NCI-H524 treated with DMSO at 0.1 percent for 48 hours (cell line): ENCODE measurements at regions not wholly inside any gene's neighbourhood (a gene's known extent, or its start where the extent isn't known, plus 50 kb on each side); places are given as distances from the start of the nearest gene placed in this dataset.
"Not testable (repeated sequence)": the region's sequence is repeated elsewhere in the genome, so short reads cannot be mapped to it uniquely, and the experiment has no call there.

Source experiments
- DNase-seq: peaks from one replicate; lab custom pipeline; 2025; lab: John Stamatoyannopoulos, UW

DNA sequence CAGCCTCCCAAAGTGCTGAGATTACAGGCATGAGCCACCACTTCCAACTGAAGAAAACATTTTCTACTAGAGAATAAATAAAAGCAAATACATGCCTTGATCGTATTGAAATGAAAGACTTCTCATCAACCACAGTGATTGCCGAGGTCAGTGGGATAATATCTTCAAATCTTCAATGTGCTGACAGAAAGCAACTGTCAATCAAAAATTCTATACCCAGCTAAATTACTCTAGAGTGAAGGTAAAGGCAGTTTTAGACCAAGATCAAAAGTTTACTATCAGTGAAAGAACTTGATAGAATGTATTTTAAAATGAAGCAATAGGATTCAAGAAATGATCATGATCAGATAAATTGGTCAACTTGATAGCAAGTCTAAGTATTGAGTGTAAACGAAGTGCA lies 130.6 kb downstream of the BRD1 start:
- DNase-seq: no peak

DNA sequence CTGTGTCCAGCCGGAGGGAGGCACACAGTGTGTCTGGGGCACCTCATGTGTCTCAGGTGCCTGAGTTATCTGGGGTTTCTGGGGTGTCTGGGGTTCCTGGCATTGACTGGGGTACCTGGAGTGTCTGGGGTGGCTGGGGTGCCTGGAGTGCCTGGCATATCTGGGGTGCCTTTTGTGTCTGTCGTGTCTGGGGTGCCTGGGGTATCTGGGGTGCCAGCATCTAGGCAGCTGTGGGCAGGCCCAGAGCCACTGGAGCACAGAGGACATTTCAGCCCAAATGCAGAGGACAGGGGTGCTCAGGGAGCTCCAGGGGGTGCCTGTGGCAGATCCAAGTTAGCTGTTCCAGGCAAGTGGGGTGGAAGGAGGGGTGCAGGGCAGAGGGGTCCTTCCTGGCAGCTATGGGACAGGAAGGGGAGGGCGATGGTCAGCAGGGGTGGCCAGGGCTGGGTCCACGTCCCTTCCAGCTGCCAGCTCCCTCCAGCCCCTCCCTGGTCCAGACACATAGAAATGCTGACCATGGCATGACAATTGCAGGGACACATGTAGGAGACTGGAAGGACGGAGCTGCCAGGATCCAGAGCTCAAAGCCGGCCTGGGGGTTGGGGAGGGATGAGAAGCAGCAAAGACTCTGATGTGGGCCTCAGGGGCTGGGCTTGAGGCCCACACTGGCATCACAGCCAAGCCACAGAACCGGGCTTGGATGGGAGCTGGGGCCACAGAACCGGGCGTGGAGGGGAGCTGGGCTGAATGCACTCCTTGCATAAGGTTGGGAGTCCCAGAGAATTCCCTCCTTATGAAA lies 133.0 kb downstream of the BRD1 start:
- no peak for DNase-seq

DNA sequence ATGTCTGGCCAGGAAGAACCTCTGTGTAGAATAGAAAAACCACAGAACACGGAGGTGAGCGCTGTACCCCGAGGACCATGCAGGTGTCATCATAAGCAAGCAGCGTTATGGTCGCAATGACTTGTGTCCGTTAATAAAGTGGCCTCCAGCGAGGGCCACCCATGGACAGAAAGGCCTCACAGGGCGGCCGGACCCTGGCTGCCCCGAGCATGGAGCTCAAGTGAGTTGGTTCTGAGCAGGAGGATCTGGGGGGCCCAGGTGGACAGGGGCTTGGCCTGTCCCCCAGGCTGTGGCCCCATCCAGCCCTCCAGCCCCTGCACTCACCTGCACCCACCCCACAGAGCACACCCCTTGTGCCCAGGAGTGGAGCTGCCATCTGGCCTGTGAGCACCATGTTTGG lies 133.8 kb downstream of the BRD1 start:
- DNase-seq: no peak

DNA sequence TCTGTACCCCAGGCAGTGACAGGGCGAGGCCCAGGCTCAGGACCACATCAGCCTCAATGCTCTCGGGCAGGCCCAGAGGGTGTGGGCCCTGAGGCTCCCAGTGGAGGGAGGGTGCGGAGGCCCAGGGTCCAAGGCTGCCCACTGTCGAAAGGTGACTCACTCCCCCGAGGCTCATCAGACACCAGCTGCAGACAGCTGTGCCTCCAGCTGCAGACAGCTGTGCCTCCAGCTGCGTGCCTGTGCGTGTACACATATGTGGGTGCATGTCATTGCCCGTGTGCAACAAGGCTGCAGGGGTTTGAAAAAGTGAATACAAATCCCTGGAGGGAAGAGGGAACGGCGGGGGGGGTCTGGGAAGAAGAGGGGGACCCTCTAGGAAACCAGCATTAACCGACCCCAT lies 134.3 kb downstream of the BRD1 start:
- no peak for DNase-seq

DNA sequence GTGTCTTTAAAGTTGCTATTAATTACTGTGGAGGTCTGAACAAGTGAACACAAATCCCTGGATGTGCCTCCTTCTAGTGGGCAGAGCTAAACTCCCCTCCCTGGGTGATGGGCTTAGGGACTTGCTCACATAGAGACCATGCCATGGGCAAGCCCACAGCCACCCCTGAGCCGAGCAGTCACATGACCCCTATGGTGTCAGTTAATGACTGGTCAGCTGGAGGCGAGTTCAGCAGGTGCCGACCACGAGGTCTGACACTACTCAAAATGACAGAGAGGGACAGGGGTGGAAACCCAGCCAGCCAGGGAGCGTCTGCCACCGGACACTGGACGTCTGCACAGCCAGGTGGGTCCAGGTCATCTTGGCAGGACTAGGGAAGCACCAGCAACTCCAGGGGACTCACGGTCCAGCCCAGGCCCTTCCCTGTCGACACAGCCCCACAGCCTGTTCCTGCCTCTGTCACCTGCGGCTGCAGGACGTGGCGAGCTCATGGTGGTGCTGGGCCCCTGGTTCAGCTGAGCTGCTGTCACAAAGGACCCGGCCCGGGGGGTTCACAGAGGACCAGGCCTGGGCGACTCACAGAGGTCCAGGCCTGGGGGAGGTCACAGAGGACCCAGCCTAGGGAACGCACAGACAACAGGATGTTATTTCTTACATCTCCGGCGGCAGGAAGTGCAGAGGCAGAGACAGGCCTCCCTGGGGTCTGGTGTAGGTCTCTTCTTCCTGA lies 135.0 kb downstream of the BRD1 start:
- no peak for DNase-seq

DNA sequence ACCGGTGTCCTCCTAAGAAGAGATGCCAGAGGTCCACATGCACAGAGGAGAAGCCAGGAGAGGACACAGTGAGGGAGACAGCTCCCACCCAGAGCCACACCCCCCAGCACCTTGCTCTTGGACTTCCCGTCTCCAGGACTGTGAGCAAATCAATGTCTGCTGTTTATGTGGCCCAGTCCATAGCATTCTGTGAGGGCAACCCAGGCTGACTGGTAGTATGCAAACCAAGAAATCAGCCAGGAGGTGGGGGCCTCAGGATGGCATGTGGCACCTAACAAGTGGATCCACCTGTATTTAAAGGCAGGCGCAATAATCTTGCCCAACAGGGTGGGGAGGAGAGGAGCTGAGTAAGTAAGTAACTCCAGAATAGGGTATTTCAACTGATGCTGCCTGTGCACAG lies 136.4 kb downstream of the BRD1 start:
- DNase-seq: no peak

DNA sequence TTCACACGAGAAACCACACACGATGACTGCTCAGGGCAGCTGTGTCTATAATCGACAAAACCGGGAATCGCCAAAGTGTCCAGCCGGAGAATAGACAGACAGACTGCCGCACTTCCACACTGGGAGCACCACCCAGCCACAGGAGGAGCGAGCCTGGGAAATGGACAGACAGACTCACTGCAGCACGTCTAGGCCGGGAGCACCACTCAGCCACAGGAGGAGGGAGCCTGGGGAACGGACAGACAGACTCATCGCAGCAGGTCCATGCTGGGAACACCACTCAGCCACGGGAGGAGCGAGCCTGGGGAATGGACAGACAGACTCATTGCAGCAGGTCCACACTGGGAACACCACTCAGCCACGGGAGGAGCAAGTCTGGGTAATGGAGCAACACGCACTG lies 137.2 kb downstream of the BRD1 start:
- no peak for DNase-seq

DNA sequence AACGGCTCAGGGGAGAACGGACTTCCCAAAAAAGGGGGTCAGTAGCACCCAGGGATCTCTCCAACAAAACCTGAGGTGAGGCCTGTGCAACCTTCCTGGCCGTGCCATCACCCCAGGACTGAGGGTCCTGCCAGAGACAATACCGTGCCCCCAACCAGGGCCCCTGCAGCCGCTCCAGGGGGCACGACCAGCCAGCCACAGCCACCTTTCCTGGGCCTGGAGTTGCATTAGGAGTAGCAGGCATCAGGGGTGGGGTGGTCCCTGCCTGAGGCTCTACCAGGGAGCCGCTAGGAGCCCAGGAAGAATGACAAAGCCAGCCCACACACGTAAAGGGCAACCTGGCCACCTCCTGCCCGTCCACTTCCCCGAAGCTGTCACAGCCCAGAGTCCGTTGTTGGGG lies 137.8 kb downstream of the BRD1 start:
- no peak for DNase-seq

DNA sequence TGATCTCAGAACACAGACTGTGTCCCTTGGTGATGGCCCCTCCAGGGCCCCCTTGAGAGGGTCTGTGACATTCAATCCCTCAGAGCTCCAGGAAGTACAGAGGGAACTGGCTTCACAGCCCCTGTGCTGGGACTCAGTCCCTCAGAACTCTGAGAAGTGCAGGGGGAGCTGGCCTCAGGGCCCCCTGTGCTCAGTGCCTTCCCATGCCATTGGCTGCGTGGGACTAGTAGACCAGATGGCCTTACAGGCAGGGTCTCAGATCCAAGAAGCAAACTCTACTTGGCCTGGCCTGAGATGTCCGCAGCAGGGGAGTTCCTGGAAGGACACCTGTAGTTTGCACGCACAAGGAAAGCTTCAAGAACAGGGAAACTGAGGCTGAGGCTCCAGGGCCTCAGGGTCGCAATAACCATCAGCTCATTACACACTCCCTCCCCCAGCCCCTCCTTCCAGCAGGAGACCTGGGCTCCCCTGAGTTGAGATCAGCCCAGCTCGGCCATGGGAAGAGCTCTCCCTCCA lies 138.4 kb downstream of the BRD1 start:
- no peak for DNase-seq

DNA sequence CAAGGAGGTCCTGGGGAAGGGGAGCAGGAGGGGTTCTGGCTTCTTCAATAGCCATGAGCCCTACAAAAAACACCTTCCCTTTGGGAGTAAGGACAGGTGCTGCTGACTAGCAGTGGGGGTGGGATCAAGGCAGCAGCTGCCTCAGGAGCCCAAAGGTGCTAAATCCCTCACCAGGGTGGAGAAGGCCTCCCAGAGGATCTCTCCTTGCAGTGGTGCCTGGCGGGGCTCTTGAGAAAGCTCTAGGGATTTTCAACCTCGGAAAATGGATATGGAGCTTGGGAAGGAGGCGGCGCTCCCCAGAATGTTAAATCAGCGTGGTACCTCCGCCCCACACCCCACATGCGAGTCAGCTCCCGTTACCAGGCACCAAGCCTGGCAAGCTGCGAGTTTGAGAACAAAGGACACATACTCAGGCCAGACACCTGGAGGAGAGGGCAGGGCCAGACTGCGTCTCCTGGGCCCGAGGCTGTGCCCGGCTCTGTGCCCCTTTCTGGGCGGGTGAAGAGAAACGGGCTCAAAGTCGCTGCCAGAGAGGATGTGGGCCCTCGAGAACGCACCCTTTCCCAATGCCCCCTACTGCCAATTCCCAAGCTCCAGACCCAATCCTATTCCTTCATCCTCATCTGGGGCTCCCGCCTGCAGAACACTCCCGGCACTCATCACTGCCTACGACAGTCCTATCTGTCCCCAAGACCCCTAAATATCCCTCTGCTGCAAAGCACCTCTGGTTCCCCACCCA lies 139.0 kb downstream of the BRD1 start:
- no peak for DNase-seq

DNA sequence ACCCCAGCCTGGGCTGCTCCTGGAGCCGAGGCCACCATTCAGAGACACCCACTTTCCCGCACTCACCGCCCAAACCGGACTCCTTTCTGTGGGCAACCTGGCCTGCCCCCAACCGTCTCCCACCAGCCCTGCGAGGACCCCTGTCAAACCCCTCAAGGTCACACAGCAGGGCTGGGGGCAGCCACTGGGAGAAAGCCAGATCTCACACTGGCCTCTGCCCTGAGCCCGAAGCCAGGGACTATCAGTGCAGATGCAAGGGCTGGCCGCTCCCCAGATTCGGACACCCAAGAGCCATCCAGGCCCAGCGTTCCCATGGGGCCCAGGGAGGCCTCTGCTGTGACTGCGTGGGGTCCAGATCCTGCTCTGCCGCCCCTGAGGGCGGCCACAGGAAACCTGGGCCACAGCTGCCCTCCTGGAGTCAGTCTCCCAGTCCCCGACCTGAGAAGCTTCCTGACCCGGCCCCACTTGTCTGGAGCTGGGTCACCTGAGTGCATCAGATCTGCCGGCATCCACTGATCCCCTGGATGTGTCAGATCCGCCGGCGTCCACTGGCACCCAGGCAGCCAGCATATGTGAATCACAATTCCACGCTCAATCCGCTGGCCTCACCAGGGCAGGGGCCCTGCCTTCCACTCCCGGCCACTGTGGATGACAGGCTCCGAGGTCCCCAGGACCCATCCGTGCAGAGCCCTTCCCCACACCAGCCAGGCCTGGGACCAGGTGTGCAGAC lies 139.7 kb downstream of the BRD1 start:
- DNase-seq: no peak

DNA sequence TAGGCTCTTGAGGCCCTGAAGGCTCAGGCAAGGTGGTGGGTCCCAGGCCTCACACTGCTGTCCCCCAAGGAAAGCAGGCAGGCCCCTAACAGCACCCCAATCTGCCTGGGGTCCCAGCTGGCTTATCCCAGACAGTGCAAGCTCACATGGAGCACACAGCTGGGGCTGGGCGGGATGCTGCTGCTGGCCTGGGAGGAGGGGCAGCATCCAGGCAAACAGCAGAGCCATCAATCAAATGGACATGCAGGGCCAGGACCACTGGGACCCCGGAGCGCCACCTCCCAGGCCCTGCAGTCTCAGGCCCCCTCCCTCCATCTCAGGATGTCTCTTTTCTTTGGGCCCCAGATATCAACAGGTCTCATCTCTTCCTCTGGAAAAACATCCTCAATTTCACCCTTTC lies 140.3 kb downstream of the BRD1 start:
- no peak for DNase-seq

DNA sequence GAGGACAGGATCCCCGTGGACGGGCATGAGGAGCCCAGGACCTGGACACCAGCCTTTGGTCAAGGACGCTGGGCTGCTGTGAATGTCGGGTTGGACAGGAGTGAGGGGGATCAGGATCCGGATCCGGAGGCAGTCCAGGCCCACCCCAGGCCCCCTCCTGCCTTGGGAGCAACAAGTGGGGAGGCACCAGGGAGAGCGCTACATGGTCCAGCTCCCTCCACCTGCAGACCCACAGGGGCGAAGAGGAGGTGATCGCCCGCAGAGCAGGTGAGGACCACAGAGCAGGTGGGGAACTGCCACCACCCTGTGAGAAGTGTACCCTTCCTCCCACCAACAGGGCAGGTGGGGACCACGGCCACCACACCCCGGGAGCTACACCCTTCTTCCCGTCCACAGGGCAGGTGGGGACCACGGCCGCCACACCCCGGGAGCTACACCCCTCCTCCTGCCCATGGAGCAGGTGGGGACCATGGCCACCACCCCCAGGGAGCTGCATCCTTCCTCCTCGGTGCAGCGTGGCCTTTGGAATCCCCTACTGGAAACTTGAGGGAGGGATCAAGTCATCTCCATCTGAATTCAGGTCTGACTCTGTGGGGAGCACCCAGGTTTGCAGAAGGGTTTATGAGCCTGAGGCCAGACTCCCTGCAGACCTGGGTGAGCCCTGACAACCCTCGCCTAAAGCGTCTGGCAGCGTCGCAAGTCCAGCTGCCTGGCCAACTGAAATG lies 141.0 kb downstream of the BRD1 start:
- DNase-seq: no peak

DNA sequence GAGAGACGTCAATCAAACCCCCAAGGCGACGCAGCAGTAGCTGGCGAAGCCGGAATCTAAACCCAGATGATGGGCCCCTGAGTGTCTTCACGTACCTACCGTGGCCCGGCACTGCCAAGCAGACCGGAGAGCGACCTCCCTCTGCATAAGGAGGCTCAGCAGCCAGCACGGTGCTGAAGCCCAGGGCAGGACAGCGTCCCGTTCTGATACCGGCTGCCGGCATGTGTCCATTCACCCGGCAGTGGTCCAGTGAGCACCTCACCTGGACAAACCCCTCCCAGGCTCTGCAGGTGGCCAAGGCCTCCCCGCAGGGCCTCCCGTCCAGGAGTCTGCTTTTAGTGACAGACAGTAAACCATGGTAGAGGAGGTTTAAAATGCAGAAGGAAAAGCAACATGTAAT lies 142.0 kb downstream of the BRD1 start:
- no peak for DNase-seq

DNA sequence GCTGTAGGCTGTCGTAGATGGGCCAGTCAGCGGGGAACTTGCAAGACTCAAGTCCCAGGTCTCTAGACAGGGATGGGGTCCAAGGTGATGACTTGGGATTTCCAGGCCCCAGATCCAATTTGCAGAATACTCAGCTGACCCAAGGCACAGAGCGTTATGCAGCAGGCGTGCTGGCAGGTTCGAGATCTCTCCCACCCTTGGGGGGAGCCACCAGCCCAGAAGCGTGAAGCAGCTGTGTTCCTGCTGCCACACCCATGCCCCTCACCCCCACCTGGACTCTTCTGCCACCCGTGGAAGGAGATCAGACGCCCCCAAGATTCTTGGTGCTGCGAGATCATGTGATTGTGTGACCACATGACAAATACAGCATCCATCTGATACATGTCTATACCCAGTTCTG lies 142.6 kb downstream of the BRD1 start:
- DNase-seq: no peak

DNA sequence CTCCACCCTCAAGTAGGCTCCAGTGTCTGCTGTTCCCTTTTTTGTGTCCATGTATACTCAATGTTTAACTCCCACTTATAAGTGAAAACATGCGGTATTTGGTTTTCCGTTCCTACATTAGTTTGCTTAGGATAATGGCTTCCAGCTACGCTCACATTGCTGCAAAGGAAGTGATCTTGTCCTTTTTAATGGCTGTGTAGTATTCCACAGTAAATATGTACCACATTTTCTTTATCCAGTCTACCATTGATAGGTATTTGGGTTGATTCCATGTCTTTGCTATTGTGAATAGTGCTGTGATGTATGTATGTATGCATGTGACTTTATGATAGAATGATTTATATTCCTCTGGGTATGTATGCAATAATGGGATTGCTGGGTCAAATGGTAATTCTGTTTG lies 144.6 kb downstream of the BRD1 start:
- DNase-seq: no peak

DNA sequence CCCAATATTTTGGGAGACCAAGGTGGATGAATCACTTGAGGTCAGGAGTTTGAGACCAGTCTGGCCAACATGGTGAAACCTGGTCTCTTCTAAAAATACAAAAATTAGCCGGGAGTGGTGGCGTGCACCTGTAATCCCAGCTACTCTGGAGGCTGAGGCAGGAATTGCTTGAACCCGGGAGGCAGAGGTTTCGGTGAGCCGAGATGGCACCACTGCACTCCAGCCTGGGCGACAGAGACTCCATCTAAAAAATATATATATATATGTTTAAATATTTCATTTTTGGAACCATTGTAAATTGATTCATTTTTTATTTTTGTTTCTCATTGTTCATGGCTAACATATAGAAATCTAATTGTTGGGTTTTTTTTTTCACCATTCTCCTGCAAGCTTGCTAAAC lies 146.9 kb downstream of the BRD1 start:
- not testable (repeated sequence) for DNase-seq

DNA sequence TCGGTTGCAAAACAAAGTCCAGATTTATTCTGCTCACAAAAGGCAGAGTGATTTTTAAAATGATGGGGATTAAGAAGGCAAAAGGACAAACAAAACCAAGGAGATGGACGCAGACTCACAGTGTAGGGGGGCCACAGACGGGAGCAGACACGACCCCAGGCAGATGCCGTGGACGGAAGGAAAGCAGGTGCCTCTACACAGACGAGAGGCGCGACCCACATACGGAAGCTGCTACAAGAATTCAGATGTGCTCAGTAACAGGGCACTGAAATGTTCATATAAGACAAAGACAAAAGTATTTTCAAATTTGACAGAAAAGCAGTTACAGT lies 148.9 kb downstream of the BRD1 start:
- no peak for DNase-seq

DNA sequence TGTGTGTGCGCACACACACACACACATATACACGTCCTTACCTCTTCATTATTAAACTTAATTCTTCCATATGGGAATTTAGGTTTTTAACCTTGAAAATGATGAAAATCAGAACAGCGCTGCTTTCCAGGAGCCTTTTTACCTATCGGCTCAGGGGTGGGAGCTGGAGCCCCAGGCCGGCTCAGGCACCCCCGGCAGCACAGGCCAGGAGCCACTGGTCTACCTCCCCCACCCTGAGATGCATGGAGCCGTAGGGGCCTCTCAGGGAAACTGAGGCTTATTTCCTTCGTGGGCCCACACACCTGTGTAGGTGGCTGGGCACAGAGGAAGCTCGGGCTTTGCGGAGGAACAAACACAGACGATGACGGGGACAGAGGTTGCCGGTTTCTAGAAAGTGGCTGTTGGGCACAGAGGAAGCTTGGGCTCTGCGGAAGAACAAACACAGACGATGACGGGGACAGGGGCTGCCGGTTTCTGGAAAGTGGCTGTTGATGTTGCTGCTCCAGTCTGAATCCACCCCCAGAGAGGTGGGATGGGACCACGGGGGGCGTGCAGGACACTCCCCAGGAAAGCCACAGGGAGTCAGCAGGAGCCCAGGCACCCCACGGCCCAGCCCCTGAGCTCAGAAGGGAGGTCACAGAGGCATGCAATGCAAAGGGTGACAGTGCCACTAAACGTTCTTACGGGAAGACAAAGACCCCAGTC lies 149.4 kb downstream of the BRD1 start:
- no peak for DNase-seq

DNA sequence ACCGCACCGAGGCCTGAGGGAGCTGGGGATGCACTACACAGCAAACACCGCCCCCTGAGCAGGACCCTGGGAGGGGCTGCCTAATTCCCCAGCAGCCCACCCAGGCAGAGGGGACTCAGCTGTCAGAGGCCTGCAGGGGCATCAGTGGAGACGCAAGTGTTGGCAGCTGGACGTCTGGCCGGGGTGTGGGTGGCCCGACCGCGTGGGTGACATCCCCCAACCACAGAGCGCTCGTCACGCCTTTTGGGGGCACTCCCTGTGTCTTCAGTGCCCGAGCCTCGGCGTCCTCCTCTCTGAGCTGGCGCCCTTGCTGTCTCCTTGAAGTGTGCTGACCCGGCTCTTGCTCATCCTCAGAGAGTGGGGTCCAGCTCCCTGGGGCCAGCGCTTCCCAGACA lies 150.2 kb downstream of the BRD1 start:
- no peak for DNase-seq
